H1 (cell line): ENCODE measurements at regions not wholly inside any gene's neighbourhood (a gene's known extent, or its start where the extent isn't known, plus 50 kb on each side); places are given as distances from the start of the nearest gene placed in this dataset.

Experiments used
- CTCF ChIA-PET: fragments of 300-600 bp; sonication (Branson Sonifier 250); formaldehyde crosslinking; loops from one replicate; lab custom pipeline; 2021; ENCODE audit not compliant: partially characterized antibody; lab: Charles Lee
- POLR2A ChIA-PET: fragments of 300-600 bp; sonication (Branson Sonifier 250); formaldehyde crosslinking; loops from one replicate; lab custom pipeline; 2021; ENCODE audit warnings: inconsistent platforms; ENCODE audit not compliant: partially characterized antibody; lab: Charles Lee
- DNase-seq, 2 experiments: peaks; one replicate each; pipeline versions ENCODE4 v3.0.0 to v3.0.0-alpha.2; 2010 to 2022; ENCODE audit warnings: low spot score in 2 of 2, low read depth in 1 of 2, mixed read lengths in 1 of 2
- FAIRE-seq: peaks from 2 replicates; lab custom pipeline; 2011; peaks lifted over from hg19 to GRCh38; lab: Jason Lieb, UNC
- H2AFZ ChIP-seq: 2 replicates; pipeline ENCODE4 v1.8.1; 2012; ENCODE audit warnings: low read length, inconsistent platforms
- H2AK5ac ChIP-seq: 2 replicates; pipeline ENCODE4 v1.6.1; 2013; ENCODE audit warnings: low read depth, low read length
- H2BK120ac ChIP-seq: replicated peaks from 2 replicates; pipeline ENCODE3; 2013; ENCODE audit warnings: low read depth, low read length, inconsistent platforms
- H2BK12ac ChIP-seq: 2 replicates; pipeline ENCODE4 v1.6.1; 2013; ENCODE audit warnings: low read depth, low read length
- H2BK15ac ChIP-seq: 2 replicates; pipeline ENCODE4 v1.6.1; 2013; ENCODE audit warnings: low read length
- H2BK20ac ChIP-seq: 2 replicates; pipeline ENCODE4 v1.6.1; 2013; ENCODE audit warnings: low read length
- H2BK5ac ChIP-seq: 2 replicates; pipeline ENCODE4 v1.6.1; 2013; ENCODE audit warnings: low read depth, low read length
- H3K14ac ChIP-seq: 2 replicates; pipeline ENCODE4 v1.6.1; 2013; ENCODE audit warnings: inconsistent platforms; ENCODE audit not compliant: insufficient read length
- H3K18ac ChIP-seq: 2 replicates; pipeline ENCODE4 v1.6.1; 2013; ENCODE audit warnings: low read length; ENCODE audit errors: extremely low read depth
- H3K23ac ChIP-seq: 2 replicates; pipeline ENCODE4 v1.6.1; 2013; ENCODE audit warnings: inconsistent platforms; ENCODE audit not compliant: insufficient read length
- H3K23me2 ChIP-seq: 2 replicates; pipeline ENCODE4 v1.6.1; 2013; ENCODE audit warnings: low read depth, low read length
- H3K27ac ChIP-seq: 2 replicates; pipeline ENCODE4 v1.6.1; 2011; ENCODE audit warnings: low read depth, low read length, inconsistent platforms
- H3K27me3 ChIP-seq, 4 experiments: replicated peaks in 1 of 4; 1 replicate in 1 of 4; 2 replicates in 3 of 4; pipeline versions ENCODE4 v1.6.1 to v1.8.1; 2011 to 2013; ENCODE audit warnings: low read length in 3 of 4, mild to moderate bottlenecking in 3 of 4, inconsistent platforms in 2 of 4, mixed read lengths in 2 of 4, moderate library complexity in 1 of 4; ENCODE audit not compliant: control insufficient read depth in 3 of 4, insufficient read depth in 3 of 4; ENCODE audit errors: extremely low read depth in 1 of 4
- H3K36me3 ChIP-seq, 4 experiments: 2 replicates each; pipeline versions ENCODE4 v1.6.1 to v1.8.1; 2011 to 2013; ENCODE audit warnings: mild to moderate bottlenecking in 4 of 4, low read length in 3 of 4, moderate library complexity in 2 of 4, control low read depth in 1 of 4, inconsistent platforms in 1 of 4; ENCODE audit not compliant: insufficient read depth in 4 of 4, control insufficient read depth in 2 of 4
- H3K4ac ChIP-seq: replicated peaks from 2 replicates; pipeline ENCODE3; 2013; ENCODE audit warnings: low read length, low read depth, mixed read lengths, inconsistent platforms; ENCODE audit not compliant: insufficient read length
- H3K4me1 ChIP-seq, 4 experiments: replicated peaks in 1 of 4; 1 replicate in 1 of 4; 2 replicates in 3 of 4; pipeline versions ENCODE4 v1.6.1 to v1.8.1; 2011 to 2013; ENCODE audit warnings: low read length in 3 of 4, inconsistent platforms in 2 of 4, mixed read lengths in 1 of 4; ENCODE audit not compliant: insufficient read depth in 4 of 4, control insufficient read depth in 3 of 4
- H3K4me2 ChIP-seq, 2 experiments: 2 replicates each; pipeline versions ENCODE4 v1.6.1 to v1.8.1; 2011 to 2013; ENCODE audit warnings: low read depth in 2 of 2, low read length in 2 of 2, control low read depth in 1 of 2, inconsistent platforms in 1 of 2, mild to moderate bottlenecking in 1 of 2; ENCODE audit not compliant: insufficient read depth in 1 of 2
- H3K4me3 ChIP-seq, 4 experiments: fragments of 200-600, 300-600 bp in 1 of 4; sonication (generic), shearing (Covaris generic), sonication (Bioruptor Twin) in 1 of 4; 2 replicates each; pipeline versions ENCODE4 v1.5.1 to v1.8.1; 2011 to 2016; ENCODE audit warnings: low read length in 4 of 4, low read depth in 3 of 4, control low read depth in 2 of 4, inconsistent platforms in 2 of 4, mild to moderate bottlenecking in 2 of 4, mixed read lengths in 1 of 4, moderate library complexity in 1 of 4; ENCODE audit not compliant: insufficient read depth in 2 of 4; ENCODE audit errors: extremely low read depth in 1 of 4
- H3K56ac ChIP-seq: replicated peaks from 2 replicates; pipeline ENCODE3; 2013; ENCODE audit warnings: low read depth, mild to moderate bottlenecking, mixed read lengths, low read length, inconsistent platforms; ENCODE audit not compliant: insufficient read length
- H3K79me1 ChIP-seq: 2 replicates; pipeline ENCODE4 v1.6.1; 2013; ENCODE audit warnings: low read depth, low read length, control low read depth
- H3K79me2 ChIP-seq, 2 experiments: 2 replicates each; pipeline versions ENCODE4 v1.6.1 to v1.8.1; 2012 to 2013; ENCODE audit warnings: low read length in 2 of 2, mild to moderate bottlenecking in 2 of 2, inconsistent platforms in 1 of 2; ENCODE audit not compliant: insufficient read depth in 2 of 2, control insufficient read depth in 1 of 2
- H3K9ac ChIP-seq, 4 experiments: replicated peaks in 1 of 4; 1 replicate in 1 of 4; 2 replicates in 3 of 4; pipeline versions ENCODE4 v1.6.1 to v1.8.1; 2011 to 2013; ENCODE audit warnings: low read depth in 3 of 4, low read length in 3 of 4, control low read depth in 2 of 4, mild to moderate bottlenecking in 2 of 4, moderate library complexity in 2 of 4, inconsistent platforms in 1 of 4; ENCODE audit errors: extremely low read depth in 1 of 4
- H3K9me3 ChIP-seq, 2 experiments: 2 replicates each; pipeline versions ENCODE4 v1.6.1 to v1.8.1; 2012 to 2013; ENCODE audit warnings: mild to moderate bottlenecking in 2 of 2, moderate library complexity in 2 of 2, control low read depth in 1 of 2, inconsistent platforms in 1 of 2, low read depth in 1 of 2, low read length in 1 of 2, mixed read lengths in 1 of 2; ENCODE audit not compliant: insufficient read depth in 2 of 2
- H4K20me1 ChIP-seq, 2 experiments: replicated peaks in 1 of 2; 2 replicates each; pipeline versions ENCODE3 to v1.8.1; 2011 to 2013; ENCODE audit warnings: inconsistent platforms in 2 of 2, low read length in 2 of 2, mild to moderate bottlenecking in 1 of 2; ENCODE audit not compliant: insufficient read depth in 2 of 2, control insufficient read depth in 1 of 2
- H4K5ac ChIP-seq: 2 replicates; pipeline ENCODE4 v1.6.1; 2013; ENCODE audit warnings: low read length, low read depth, mixed read lengths, inconsistent platforms; ENCODE audit not compliant: insufficient read length
- H4K8ac ChIP-seq: 2 replicates; pipeline ENCODE4 v1.8.0; 2013; ENCODE audit warnings: mild to moderate bottlenecking, moderate library complexity, low read length, inconsistent platforms; ENCODE audit not compliant: insufficient read depth; ENCODE audit errors: extremely low read depth
- H4K91ac ChIP-seq: replicated peaks from 2 replicates; pipeline ENCODE3; 2013; ENCODE audit warnings: low read length, mixed read lengths, inconsistent platforms; ENCODE audit not compliant: insufficient read length
- BCL11A ChIP-seq, 2 experiments: IDR thresholded peaks; one replicate each; pipeline ENCODE4 v1.6.1; 2011; ENCODE audit warnings: low read depth in 2 of 2, low read length in 2 of 2, mild to moderate bottlenecking in 2 of 2
- CBX8 ChIP-seq: fragments of 300-800, 300-1000 bp; sonication (generic); IDR thresholded peaks from 2 replicates; pipeline ENCODE4 v1.7.1; 2016; ENCODE audit warnings: low read depth, low read length, borderline replicate concordance
- CHD1 ChIP-seq: IDR thresholded peaks from 2 replicates; pipeline ENCODE4 v1.6.1; 2012; ENCODE audit warnings: low read depth, low read length, improper control_type of control experiment
- SIN3A ChIP-seq, 2 experiments: IDR thresholded peaks in 1 of 2; conservative IDR thresholded peaks in 1 of 2; 2 replicates each; pipeline ENCODE4 v1.6.1; 2011 to 2012; ENCODE audit warnings: low read length in 2 of 2, improper control_type of control experiment in 1 of 2, low read depth in 1 of 2, mild to moderate bottlenecking in 1 of 2
- SP2 ChIP-seq: IDR thresholded peaks from 2 replicates; pipeline ENCODE4 v1.6.1; 2012; ENCODE audit warnings: mild to moderate bottlenecking, low read length, inconsistent platforms
- SP4 ChIP-seq: IDR thresholded peaks from 2 replicates; pipeline ENCODE4 v1.6.1; 2012; ENCODE audit warnings: low read length, inconsistent platforms
- SRF ChIP-seq: IDR thresholded peaks from 2 replicates; pipeline ENCODE4 v1.6.1; 2011; ENCODE audit warnings: mild to moderate bottlenecking, low read depth, low read length, moderate library complexity

GRCh38 chr1:233828480-233828879 is 76.0 kb upstream of the SLC35F3 start:
- H3K36me3 ChIP-seq = no peaks in the 10 kb centered on the region
- no peak overlapping the region for H3K27ac ChIP-seq
- no peak overlapping the region for H4K8ac ChIP-seq
- H2BK5ac ChIP-seq = no peak overlapping the region
- H3K23me2 ChIP-seq = no peaks in the 10 kb centered on the region
- no peaks in the 10 kb centered on the region for H3K27me3 ChIP-seq
- H3K14ac ChIP-seq = no peak overlapping the region
- H2AFZ ChIP-seq = no peak overlapping the region
- no peaks in the 10 kb centered on the region for H3K9me3 ChIP-seq
- CTCF ChIA-PET = no interaction called here
- H3K4me2 ChIP-seq = no peak overlapping the region
- no peak overlapping the region for H3K23ac ChIP-seq
- H3K18ac ChIP-seq = no peak overlapping the region
- no peaks in the 10 kb centered on the region for H3K79me2 ChIP-seq
- no peak overlapping the region for H3K9ac ChIP-seq
- H2BK12ac ChIP-seq = no peak overlapping the region
- H4K20me1 ChIP-seq = no peaks in the 10 kb centered on the region
- no peaks in the 10 kb centered on the region for H3K4me1 ChIP-seq
- no peak overlapping the region for H3K4ac ChIP-seq
- H4K91ac ChIP-seq = no peak overlapping the region
- no peak overlapping the region for H2BK120ac ChIP-seq
- FAIRE-seq = no peak
- H2AK5ac ChIP-seq = no peak overlapping the region
- H3K79me1 ChIP-seq = no peaks in the 10 kb centered on the region
- H2BK15ac ChIP-seq = no peak overlapping the region
- TF ChIP-seq BCL11A (IDR thresholded peaks at IDR 0.05; ENCODE audit: low read depth in 2 of 2, low read length in 2 of 2) (no peak), CHD1 (no peak), SP2 (no peak), SRF (no peak), SIN3A (conservative IDR thresholded peaks at IDR 0.05 in 1 of 2, IDR thresholded peaks at IDR 0.05 in 1 of 2; ENCODE audit: low read depth in 1 of 2, low read length in 2 of 2) (no peak), CBX8 (no peak), SP4 (no peak)
- TF ChIP-seq, all 59 proteins: peak for 0
- Histone ChIP-seq H3K56ac (no peak overlapping the region), H4K5ac (no peak overlapping the region), H3K4me3 (no peak overlapping the region), H2BK20ac (no peak overlapping the region)
- POLR2A ChIA-PET = no interaction called here
- DNase-seq = no peak
